ENCODE measurements at regions not wholly inside any gene's neighbourhood (a gene's known extent, or its start where the extent isn't known, plus 50 kb on each side); places are given as distances from the start of the nearest gene placed in this dataset.

- TF ChIP-seq CTCF (IDR thresholded peaks at IDR 0.05; ENCODE audit: low read length) = peak; percentile 77
- no peak for TF ChIP-seq EZH2phosphoT487 (IDR thresholded peaks at IDR 0.05; ENCODE audit: low read length)
These were observed 131.8 kb downstream of the OR13H1 start for GRCh38 chrX:131675596-131676194.
